ENCODE measurements at regions not wholly inside any gene's neighbourhood (a gene's known extent, or its start where the extent isn't known, plus 50 kb on each side); places are given as distances from the start of the nearest gene placed in this dataset.

- Histone ChIP-seq H3K79me2 (ENCODE audit: control insufficient read depth, insufficient read depth, low read length) (no peaks in the 10 kb centered on the region), H3K4me1 (ENCODE audit: control insufficient read depth, insufficient read depth, low read length) (no peaks in the 10 kb centered on the region), H3K36me3 (ENCODE audit: control insufficient read depth in 2 of 2, insufficient read depth in 2 of 2, low read length in 1 of 2) (no peaks in the 10 kb centered on the region), H3K27me3 (replicated peaks in 1 of 2; ENCODE audit: control insufficient read depth in 2 of 2, insufficient read depth in 2 of 2, low read length in 1 of 2) (peaks cover 1 to 3% of the 10 kb centered on the region in 2 experiments; a peak in 3 of 4 replicates), H2AFZ (ENCODE audit: control insufficient read depth, low read depth, low read length) (no peak overlapping the region), H3K4me2 (ENCODE audit: control insufficient read depth, insufficient read depth) (no peak overlapping the region), H4K20me1 (ENCODE audit: control insufficient read depth, insufficient read depth) (no peaks in the 10 kb centered on the region), H3K27ac (ENCODE audit: control insufficient read depth, insufficient read depth) (no peak overlapping the region), H3K9me3 (replicated peaks; ENCODE audit: control insufficient read depth, insufficient read depth, low read length) (no peaks in the 10 kb centered on the region), H3K4me3 (no peak overlapping the region), H3K9ac (ENCODE audit: control insufficient read depth, insufficient read depth, low read length) (no peak overlapping the region)
- ChIA-PET RAD21 (ENCODE audit: unreplicated experiment) (no interaction called here), CTCF (no interaction called here), POLR2A (no interaction called here), SMC1A (ENCODE audit: uncharacterized antibody, unreplicated experiment) (no interaction called here)
- DNase-seq (ENCODE audit: low read depth, low spot score) (no peak), FAIRE-seq (no peak), ATAC-seq (no peak)
- no TSS peak for BruUV-seq (replicated peaks)
- in situ Hi-C loops (cut with MboI) (no loop called here), intact Hi-C loops (cut with micrococcal nuclease; ENCODE audit: unreplicated experiment) (no loop called here)
- WGBS (ENCODE audit: insufficient coverage, insufficient replicate concordance, low lambda C conversion rate, missing lambda C conversion rate) = 28% methylated on average over 6 of the region's 6 CpGs
- no peak for TF ChIP-seq ZBTB4 (CRISPR knock-in tag; IDR thresholded peaks at IDR 0.05)
- TF ChIP-seq RAD21 (IDR thresholded peaks at IDR 0.05; ENCODE audit: insufficient read depth, low read depth, low read length) = no peak
- no peak for TF ChIP-seq STAT3 (IDR thresholded peaks at IDR 0.05; ENCODE audit: low read depth, low read length)
- no peak for TF ChIP-seq HDAC6 (IDR thresholded peaks at IDR 0.05; ENCODE audit: unreplicated experiment)
- TF ChIP-seq NR2C1 (IDR thresholded peaks at IDR 0.05) = no peak
- TF ChIP-seq SMARCA5 (IDR thresholded peaks at IDR 0.05) = no peak
- TF ChIP-seq MEF2A (IDR thresholded peaks at IDR 0.05; ENCODE audit: insufficient read depth, low read depth, low read length) = no peak
- no peak for TF ChIP-seq ATF3 (IDR thresholded peaks at IDR 0.05; ENCODE audit: borderline replicate concordance, extremely low read depth, low read depth, low read length)
- no peak for TF ChIP-seq SUZ12 (IDR thresholded peaks at IDR 0.05; ENCODE audit: unreplicated experiment)
- no peak for TF ChIP-seq IRF5 (IDR thresholded peaks at IDR 0.05; ENCODE audit: borderline replicate concordance)
- TF ChIP-seq USF2 (IDR thresholded peaks at IDR 0.05; ENCODE audit: borderline replicate concordance, low read depth, low read length) = no peak
- TF ChIP-seq GABPA (IDR thresholded peaks at IDR 0.05; ENCODE audit: low read depth) = no peak
- no peak for TF ChIP-seq CREB1 (IDR thresholded peaks at IDR 0.05; ENCODE audit: low read depth)
- TF ChIP-seq ZBTB11 (CRISPR knock-in tag; IDR thresholded peaks at IDR 0.05) = no peak
These were observed 143.6 kb downstream of the PHETA1 start for GRCh38 chr12:111225307-111225706.
